Omental fat pad (tissue), 3 donors: ENCODE measurements at regions not wholly inside any gene's neighbourhood (a gene's known extent, or its start where the extent isn't known, plus 50 kb on each side); places are given as distances from the start of the nearest gene placed in this dataset.

ENCODE experiments used
- ATAC-seq: fragments of 150-250 bp; one replicate; pipeline ENCODE4 v1.9.1; 2016; ENCODE audit warnings: mild to moderate bottlenecking, moderate library complexity; ENCODE audit not compliant: low FRiP score
- DNase-seq: peaks from one replicate; pipeline ENCODE4 v3.0.0-alpha.2; 2019; ENCODE audit warnings: low spot score
- CTCF ChIP-seq, 3 donors: fragments of 450-650 bp; IDR thresholded peaks; one replicate each; pipeline ENCODE4 v1.5.1; 2016 to 2017; ENCODE audit warnings: antibody characterized with exemption in 3 of 3, mild to moderate bottlenecking in 3 of 3, moderate library complexity in 2 of 3

- no peak for DNase-seq
- TF ChIP-seq CTCF (IDR thresholded peaks at IDR 0.05) = no peak
- no peak for ATAC-seq
Observed at GRCh38 chr2:180406687-180407086, 399.6 kb upstream of the CWC22 start.

- TF ChIP-seq CTCF (IDR thresholded peaks at IDR 0.05) = no peak
- DNase-seq (no peak), ATAC-seq (no peak)
Observed at GRCh38 chr2:180405520-180405919, 398.4 kb upstream of the CWC22 start.

GRCh38 chr2:180394305-180394704 is 387.2 kb upstream of the CWC22 start:
- no peak for TF ChIP-seq CTCF (IDR thresholded peaks at IDR 0.05)
- no peak for DNase-seq
- ATAC-seq = no peak

- DNase-seq (no peak), ATAC-seq (no peak)
- no peak for TF ChIP-seq CTCF (IDR thresholded peaks at IDR 0.05)
Observed at GRCh38 chr2:180385601-180386201, 378.6 kb upstream of the CWC22 start.

- no peak for TF ChIP-seq CTCF (IDR thresholded peaks at IDR 0.05)
- DNase-seq (no peak), ATAC-seq (no peak)
Observed at GRCh38 chr2:180376066-180376465, 369.0 kb upstream of the CWC22 start.

GRCh38 chr2:180374502-180375281 is 367.6 kb upstream of the CWC22 start:
- DNase-seq (no peak), ATAC-seq (no peak)
- TF ChIP-seq CTCF (IDR thresholded peaks at IDR 0.05) = no peak
